ES-I3 (cell line): ENCODE measurements at regions not wholly inside any gene's neighbourhood (a gene's known extent, or its start where the extent isn't known, plus 50 kb on each side); places are given as distances from the start of the nearest gene placed in this dataset.

Experiments
- H3K36me3 ChIP-seq: 2 replicates; pipeline ENCODE4 v1.6.1; 2013; ENCODE audit warnings: mild to moderate bottlenecking, low read length, control low read depth, moderate library complexity; ENCODE audit not compliant: insufficient read depth
- H3K4me1 ChIP-seq: 2 replicates; pipeline ENCODE4 v1.6.1; 2013; ENCODE audit warnings: mild to moderate bottlenecking, control low read depth, low read length; ENCODE audit not compliant: insufficient read depth
- H3K9ac ChIP-seq: 2 replicates; pipeline ENCODE4 v1.6.1; 2013; ENCODE audit warnings: low read depth, mild to moderate bottlenecking, low read length, moderate library complexity
- H3K9me3 ChIP-seq: 2 replicates; pipeline ENCODE4 v1.6.1; 2013; ENCODE audit warnings: mild to moderate bottlenecking, low read length, moderate library complexity; ENCODE audit not compliant: control insufficient read depth, insufficient read depth

- Histone ChIP-seq H3K36me3 (no peaks in the 10 kb centered on the region), H3K4me1 (no peaks in the 10 kb centered on the region), H3K9me3 (no peaks in the 10 kb centered on the region; the same call in 1 of the 2 replicates), H3K9ac (no peak overlapping the region)
Measured at GRCh38 chr10:8248868-8249267, 194.4 kb downstream of the GATA3 start.

- H3K36me3 ChIP-seq: no peaks in the 10 kb centered on the region
- no peaks in the 10 kb centered on the region for H3K4me1 ChIP-seq
- H3K9me3 ChIP-seq: no peaks in the 10 kb centered on the region; the same call in 1 of the 2 replicates
- no peak overlapping the region for H3K9ac ChIP-seq
Measured at GRCh38 chr10:8254350-8254749, 199.9 kb downstream of the GATA3 start.

- no peaks in the 10 kb centered on the region; the same call in 1 of the 2 replicates for H3K9me3 ChIP-seq
- no peaks in the 10 kb centered on the region for H3K36me3 ChIP-seq
- no peak overlapping the region for H3K9ac ChIP-seq
Measured at GRCh38 chr10:8255301-8255700, 200.8 kb downstream of the GATA3 start.

GRCh38 chr10:8260645-8261044 is 206.2 kb downstream of the GATA3 start:
- H3K9ac ChIP-seq: no peak overlapping the region

More at GRCh38 chr10:8255301-8255700, 200.8 kb downstream of the GATA3 start:
- no peaks in the 10 kb centered on the region for H3K4me1 ChIP-seq

GRCh38 chr10:8262317-8262716 is 207.8 kb downstream of the GATA3 start:
- Histone ChIP-seq H3K9me3 (no peaks in the 10 kb centered on the region; the same call in 1 of the 2 replicates), H3K4me1 (no peaks in the 10 kb centered on the region), H3K9ac (no peak overlapping the region), H3K36me3 (no peaks in the 10 kb centered on the region)

More at GRCh38 chr10:8260645-8261044, 206.2 kb downstream of the GATA3 start:
- H3K36me3 ChIP-seq: no peaks in the 10 kb centered on the region
- no peaks in the 10 kb centered on the region for H3K4me1 ChIP-seq
- no peaks in the 10 kb centered on the region; the same call in 1 of the 2 replicates for H3K9me3 ChIP-seq

- Histone ChIP-seq H3K36me3 (no peaks in the 10 kb centered on the region), H3K4me1 (0 out of 2 replicates have a peak, but pooled peaks cover 7% of the 10 kb centered on the region), H3K9ac (no peak overlapping the region)
Measured at GRCh38 chr10:8269976-8270375, 215.5 kb downstream of the GATA3 start.

GRCh38 chr10:8272794-8273425 is 218.4 kb downstream of the GATA3 start:
- no peaks in the 10 kb centered on the region for H3K36me3 ChIP-seq
- no peak overlapping the region for H3K9ac ChIP-seq
- H3K9me3 ChIP-seq: no peaks in the 10 kb centered on the region
- 0 out of 2 replicates have a peak, but pooled peaks cover 7% of the 10 kb centered on the region for H3K4me1 ChIP-seq

More at GRCh38 chr10:8269976-8270375, 215.5 kb downstream of the GATA3 start:
- H3K9me3 ChIP-seq: no peaks in the 10 kb centered on the region

- no peak overlapping the region for H3K9ac ChIP-seq
- no peaks in the 10 kb centered on the region for H3K36me3 ChIP-seq
- no peaks in the 10 kb centered on the region for H3K9me3 ChIP-seq
- 0 out of 2 replicates have a peak, but pooled peaks cover 7% of the 10 kb centered on the region for H3K4me1 ChIP-seq
Measured at GRCh38 chr10:8273749-8274148, 219.3 kb downstream of the GATA3 start.

GRCh38 chr10:8275911-8276310 is 221.4 kb downstream of the GATA3 start:
- H3K36me3 ChIP-seq: no peaks in the 10 kb centered on the region
- H3K4me1 ChIP-seq: 0 out of 2 replicates have a peak, but pooled peaks cover 7% of the 10 kb centered on the region
- no peaks in the 10 kb centered on the region for H3K9me3 ChIP-seq
- no peak overlapping the region for H3K9ac ChIP-seq

GRCh38 chr10:8278099-8278498 is 223.6 kb downstream of the GATA3 start:
- H3K36me3 ChIP-seq: no peaks in the 10 kb centered on the region

GRCh38 chr10:8279598-8279997 is 225.1 kb downstream of the GATA3 start:
- H3K36me3 ChIP-seq: no peaks in the 10 kb centered on the region
- H3K4me1 ChIP-seq: no peaks in the 10 kb centered on the region
- H3K9ac ChIP-seq: no peak overlapping the region
- H3K9me3 ChIP-seq: no peaks in the 10 kb centered on the region

More at GRCh38 chr10:8278099-8278498, 223.6 kb downstream of the GATA3 start:
- Histone ChIP-seq H3K4me1 (0 out of 2 replicates have a peak, but pooled peaks cover 2% of the 10 kb centered on the region), H3K9me3 (no peaks in the 10 kb centered on the region), H3K9ac (no peak overlapping the region)

- Histone ChIP-seq H3K4me1 (no peaks in the 10 kb centered on the region), H3K36me3 (no peaks in the 10 kb centered on the region), H3K9ac (no peak overlapping the region), H3K9me3 (no peaks in the 10 kb centered on the region)
Measured at GRCh38 chr10:8280946-8281345, 226.5 kb downstream of the GATA3 start.

GRCh38 chr10:8282340-8282739 is 227.9 kb downstream of the GATA3 start:
- no peaks in the 10 kb centered on the region for H3K9me3 ChIP-seq
- no peak overlapping the region for H3K9ac ChIP-seq
- H3K36me3 ChIP-seq: no peaks in the 10 kb centered on the region
- no peaks in the 10 kb centered on the region for H3K4me1 ChIP-seq

GRCh38 chr10:8283166-8283905 is 228.8 kb downstream of the GATA3 start:
- no peak overlapping the region for H3K9ac ChIP-seq
- no peaks in the 10 kb centered on the region for H3K9me3 ChIP-seq
- no peaks in the 10 kb centered on the region for H3K36me3 ChIP-seq
- H3K4me1 ChIP-seq: no peaks in the 10 kb centered on the region

GRCh38 chr10:8283986-8284385 is 229.5 kb downstream of the GATA3 start:
- no peak overlapping the region for H3K9ac ChIP-seq
- no peaks in the 10 kb centered on the region for H3K9me3 ChIP-seq

More at GRCh38 chr10:8283986-8284385, 229.5 kb downstream of the GATA3 start:
- Histone ChIP-seq H3K4me1 (peaks cover 3% of the 10 kb centered on the region; the same call in 1 of the 2 replicates), H3K36me3 (no peaks in the 10 kb centered on the region)
